Kidney tubule cell (primary cell): ENCODE measurements at regions not wholly inside any gene's neighbourhood (a gene's known extent, or its start where the extent isn't known, plus 50 kb on each side); places are given as distances from the start of the nearest gene placed in this dataset.

ENCODE experiments used
- DNase-seq: peaks from one replicate; pipeline ENCODE4 v3.0.0-alpha.2; 2018; ENCODE audit warnings: low spot score

GRCh38 chr16:16790597-16790996 is 411.7 kb downstream of the NPIPA7 start:
- no peak for DNase-seq

DNA sequence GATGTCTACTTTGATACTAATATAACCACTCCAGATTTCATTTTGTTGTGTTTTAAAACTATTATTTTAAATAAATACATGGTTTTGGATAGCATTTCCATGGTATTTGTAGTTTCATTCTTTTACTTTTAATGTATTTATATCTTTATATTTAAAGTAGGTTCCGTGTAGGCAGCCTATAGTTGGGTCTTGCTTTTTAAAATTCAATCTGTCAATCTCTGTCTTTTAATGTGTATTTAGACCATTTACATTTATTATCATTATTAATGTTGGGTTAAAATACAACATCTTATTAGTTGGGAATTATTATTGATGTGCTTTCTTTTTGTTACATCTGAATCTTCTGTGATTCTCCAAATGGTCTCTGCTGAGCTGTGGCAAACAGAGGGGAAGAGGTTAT is 412.1 kb downstream of the NPIPA7 start:
- no peak for DNase-seq

DNA sequence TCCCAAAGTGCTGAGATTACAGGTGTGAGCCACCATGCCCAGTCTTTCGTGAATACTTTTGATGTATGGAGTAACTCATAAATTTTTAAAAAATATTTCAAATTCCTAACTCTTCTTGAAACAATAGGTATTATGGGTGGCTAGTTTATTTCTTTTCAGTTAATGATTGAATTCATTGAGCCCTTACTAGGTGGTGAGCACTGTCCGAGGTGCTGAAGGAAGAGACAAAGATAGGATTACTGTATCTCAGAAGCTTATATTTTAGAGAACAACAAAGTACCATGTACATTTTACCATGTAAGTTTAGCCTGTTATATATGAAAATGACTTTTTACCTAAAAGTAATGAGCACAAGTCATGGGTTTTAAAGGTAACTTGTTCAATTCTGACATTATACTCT is 418.3 kb downstream of the NPIPA7 start:
- no peak for DNase-seq

DNA sequence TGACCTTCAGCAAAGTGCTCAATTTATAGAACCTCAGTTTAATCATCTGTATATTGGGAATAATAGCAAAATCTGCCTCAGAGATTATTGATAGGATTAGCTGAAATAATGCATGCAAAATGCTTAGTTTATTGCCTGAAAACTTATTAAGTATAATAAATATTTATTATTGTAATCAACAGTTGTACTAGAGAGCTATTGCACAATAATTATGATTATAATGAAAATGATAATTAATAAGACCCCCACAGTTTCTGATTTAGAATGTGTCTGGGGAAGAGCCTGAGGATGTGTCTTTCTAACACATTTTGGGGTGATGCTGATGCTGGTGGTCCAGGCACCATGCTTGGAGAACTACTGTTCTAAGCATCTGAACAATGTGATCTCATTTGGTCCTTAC is 419.6 kb downstream of the NPIPA7 start:
- no peak for DNase-seq

- no peak for DNase-seq
Observed at GRCh38 chr16:16805809-16806208, 426.9 kb downstream of the NPIPA7 start.

GRCh38 chr16:16815641-16816040 is 436.7 kb downstream of the NPIPA7 start:
- no peak for DNase-seq

GRCh38 chr16:16817196-16817595 is 438.3 kb downstream of the NPIPA7 start:
- DNase-seq, result no peak

DNA sequence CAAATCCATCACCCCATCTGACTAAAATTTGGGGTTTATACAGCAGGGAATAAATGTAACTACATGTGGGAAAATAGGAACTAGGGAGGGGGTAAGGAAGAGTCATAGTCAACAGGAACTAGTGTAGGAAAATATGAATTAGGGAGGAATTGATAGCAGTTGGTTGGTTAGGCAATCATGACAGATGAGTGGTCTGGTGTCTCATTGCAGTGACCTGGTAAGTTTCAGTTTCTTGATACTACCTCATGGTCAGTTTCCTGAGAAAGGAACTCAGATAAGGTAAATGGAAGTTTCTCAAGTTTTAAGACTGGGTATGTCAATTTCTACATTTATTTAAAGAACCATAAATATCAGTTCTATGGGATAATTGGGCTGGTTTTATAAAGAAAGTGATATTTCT is 442.3 kb downstream of the NPIPA7 start:
- DNase-seq, result no peak

GRCh38 chr16:16828913-16829398 is 450.0 kb downstream of the NPIPA7 start:
- peak; percentile 20 for DNase-seq

DNA sequence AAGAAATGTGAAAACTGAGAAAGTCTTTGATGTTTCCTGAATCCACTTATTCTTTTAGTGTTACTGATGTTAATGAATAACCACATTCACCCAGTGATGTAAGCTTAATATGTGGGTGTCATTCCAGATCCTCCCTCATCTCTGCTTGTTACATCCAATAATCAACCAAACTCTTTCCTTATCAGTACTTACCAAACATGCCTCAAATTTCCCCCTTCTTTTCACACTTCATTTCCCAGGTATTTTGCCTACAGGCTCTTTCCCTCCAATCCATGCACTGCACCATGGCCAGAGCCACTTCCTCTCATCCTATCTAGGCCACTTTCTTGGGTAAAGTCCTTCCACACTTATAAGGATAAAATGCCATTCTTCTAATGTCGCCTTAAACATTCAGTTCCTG is 451.5 kb downstream of the NPIPA7 start:
- peak; percentile 33 for DNase-seq

DNA sequence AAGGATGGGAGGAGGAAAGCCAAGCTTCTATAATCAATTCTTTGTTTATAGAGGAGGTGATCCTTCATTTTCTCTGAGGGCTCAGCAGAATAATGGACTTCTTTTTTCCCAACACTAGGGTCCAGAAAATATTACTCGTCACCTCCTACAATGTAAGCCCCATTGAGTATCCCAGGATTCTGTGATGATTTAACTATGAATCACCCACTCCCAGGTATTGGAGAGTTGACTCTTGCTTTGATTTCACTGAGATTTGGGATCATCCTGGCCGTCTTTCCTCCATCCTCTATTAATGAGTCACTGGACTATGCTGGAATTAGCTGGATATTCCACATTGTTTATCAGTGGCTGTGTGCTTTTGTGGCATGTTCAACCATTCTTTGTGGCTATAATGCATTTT is 452.0 kb downstream of the NPIPA7 start:
- DNase-seq, result peak; percentile 30

DNA sequence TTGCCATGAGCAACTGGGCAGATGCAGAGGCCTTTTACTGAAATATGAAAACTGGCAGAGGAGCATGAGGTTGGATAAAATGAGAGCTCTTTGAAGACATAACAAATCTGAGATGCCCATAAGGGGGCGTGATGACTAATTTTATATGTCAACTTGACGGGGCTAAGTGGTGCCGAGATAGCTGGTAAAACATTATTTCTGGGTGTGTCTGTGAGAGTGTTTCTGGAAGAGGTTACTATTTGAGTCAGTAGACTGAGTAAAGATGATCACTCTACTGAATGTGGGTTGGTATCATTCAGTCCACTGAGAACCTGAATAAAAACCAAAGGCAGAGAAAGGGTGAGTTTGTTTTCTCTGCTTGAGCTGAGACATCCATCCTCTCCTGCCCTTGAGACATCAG is 454.2 kb downstream of the NPIPA7 start:
- DNase-seq, result no peak

DNA sequence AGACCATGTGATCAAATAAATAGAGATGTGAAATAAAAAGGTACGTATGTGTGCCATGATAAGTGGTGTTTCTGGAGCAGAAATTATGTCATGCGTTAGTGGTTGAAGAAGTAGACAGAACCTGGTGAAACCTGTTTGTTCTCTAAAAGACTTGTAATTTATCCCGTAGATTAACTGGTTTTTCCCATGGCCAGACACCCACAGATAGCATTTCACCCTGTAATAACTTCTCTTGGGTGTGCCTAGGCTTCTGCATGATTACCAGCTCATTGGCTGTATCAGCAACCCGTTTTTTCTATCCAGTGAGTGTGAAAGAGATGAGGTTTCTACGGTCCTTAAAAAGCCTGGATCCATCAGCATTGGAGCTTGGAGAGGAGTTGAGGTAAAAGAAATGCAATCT is 471.3 kb downstream of the NPIPA7 start:
- no peak for DNase-seq

DNA sequence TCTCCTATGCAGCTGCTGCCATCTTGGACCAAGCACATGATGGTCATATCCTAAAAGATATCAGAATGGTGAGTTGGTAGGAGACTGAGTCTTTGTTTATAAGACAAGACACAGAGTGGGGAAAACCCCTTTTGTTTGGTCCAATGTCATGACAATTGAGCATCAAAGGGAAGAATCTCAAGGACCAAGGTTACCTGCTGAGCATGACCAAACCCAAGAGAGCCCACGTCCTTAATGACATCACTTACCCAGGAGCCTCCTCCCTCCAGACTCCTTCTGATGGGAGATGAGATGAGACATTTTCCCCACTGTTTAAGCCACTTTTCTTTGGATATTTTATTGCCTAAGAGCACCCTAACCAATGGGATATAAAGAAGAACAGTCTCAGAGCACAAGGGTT is 478.1 kb downstream of the NPIPA7 start:
- no peak for DNase-seq

DNA sequence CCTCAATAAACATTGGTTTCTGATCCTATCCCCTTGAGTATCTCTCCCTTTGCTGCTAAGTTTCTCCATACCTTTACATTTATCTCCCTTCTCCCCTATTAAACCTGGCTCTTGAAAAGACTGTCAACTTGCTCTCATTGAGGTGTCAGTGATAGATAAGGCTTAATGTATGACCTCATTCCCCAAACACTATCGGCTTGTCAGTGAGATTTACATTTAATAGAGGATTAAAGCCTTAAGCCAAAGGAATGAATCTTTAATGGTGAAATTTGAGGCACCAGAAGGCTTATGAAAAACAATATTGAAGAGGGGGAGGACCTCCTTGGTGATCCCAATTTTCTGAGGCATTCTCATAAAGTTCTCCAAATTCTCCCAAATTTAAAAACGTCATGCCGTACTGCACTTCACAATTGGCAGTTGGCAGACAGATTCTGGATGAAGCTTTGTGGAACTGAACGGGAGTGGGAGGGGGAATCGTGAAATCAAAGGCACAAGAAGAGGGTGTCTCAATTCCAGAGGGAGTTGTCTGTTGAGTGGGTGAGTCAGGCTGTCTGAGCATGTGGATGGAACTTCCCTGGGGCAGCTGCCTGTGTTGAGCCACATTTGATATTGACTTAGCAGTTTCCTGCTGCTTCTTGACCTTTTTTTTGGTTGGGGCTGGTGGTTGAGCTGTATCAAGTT is 478.8 kb downstream of the NPIPA7 start:
- DNase-seq, result no peak

DNA sequence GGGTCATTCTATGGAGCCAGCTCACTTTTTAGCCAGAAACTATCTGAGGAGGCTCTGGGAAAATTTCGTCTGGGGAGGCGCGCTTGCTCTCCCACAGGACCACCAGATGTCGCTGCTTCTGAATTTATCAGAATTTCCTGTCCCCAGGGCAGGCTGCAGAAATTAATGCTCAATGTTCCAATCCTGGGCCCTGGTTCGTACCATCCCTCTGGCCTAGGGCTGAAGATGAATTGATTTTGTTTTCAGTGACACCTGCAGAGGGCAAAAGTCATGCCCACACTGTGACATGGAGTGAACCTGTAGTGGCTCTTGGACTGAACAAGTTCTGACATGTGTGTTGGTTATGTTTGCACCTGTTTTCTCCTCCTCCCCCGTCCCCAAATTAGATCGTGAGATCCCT is 482.6 kb downstream of the NPIPA7 start:
- DNase-seq, result peak; percentile 27

DNA sequence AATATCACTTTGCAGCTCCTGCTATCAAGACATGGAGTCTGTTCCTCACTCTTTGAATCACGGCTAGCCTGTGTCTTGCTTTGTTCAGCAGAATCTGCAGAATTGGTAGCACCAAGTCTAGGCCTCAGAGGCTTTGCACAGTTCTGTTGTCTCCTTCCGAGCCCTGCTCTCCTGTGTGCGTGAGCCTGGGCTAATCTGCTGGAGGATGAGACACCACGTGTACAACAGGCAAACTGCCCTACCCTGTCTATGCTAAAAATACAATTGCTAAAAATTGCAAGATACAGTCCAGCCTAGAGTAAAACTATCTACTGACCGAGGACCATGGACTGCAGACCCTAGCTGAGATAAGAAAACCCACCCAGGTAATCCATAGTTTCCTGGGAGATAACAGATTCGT is 484.7 kb downstream of the NPIPA7 start:
- no peak for DNase-seq

GRCh38 chr16:16864536-16864935 is 485.6 kb downstream of the NPIPA7 start:
- no peak for DNase-seq

GRCh38 chr16:16865374-16865773 is 486.4 kb downstream of the NPIPA7 start:
- DNase-seq, result no peak

GRCh38 chr16:16867973-16868372 is 489.0 kb downstream of the NPIPA7 start:
- no peak for DNase-seq

- no peak for DNase-seq
Observed at GRCh38 chr16:16868727-16869126, 489.8 kb downstream of the NPIPA7 start.

GRCh38 chr16:16869746-16870145 is 490.8 kb downstream of the NPIPA7 start:
- no peak for DNase-seq

DNA sequence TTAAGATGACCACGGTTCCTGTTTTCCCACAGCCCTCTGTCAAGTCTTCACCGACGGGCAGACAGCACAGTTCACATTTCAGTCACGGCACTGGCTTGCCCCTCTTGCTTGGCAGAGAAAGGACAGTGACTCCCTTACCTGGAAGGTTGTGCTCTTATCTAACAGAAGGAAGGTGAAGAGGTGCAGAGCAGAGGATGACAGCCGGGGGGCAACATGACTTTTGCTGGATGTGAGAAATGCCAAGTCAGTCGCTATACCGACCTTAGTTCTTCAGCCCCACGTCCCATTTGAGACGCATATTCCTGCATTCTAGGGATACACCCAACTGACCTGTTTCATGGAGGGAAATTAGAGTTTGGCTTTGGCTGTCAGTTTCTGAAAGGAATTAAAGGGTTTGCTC is 492.3 kb downstream of the NPIPA7 start:
- DNase-seq, result no peak

GRCh38 chr16:16877061-16877460 is 498.1 kb downstream of the NPIPA7 start:
- DNase-seq, result no peak
